ENCODE measurements at regions not wholly inside any gene's neighbourhood (a gene's known extent, or its start where the extent isn't known, plus 50 kb on each side); places are given as distances from the start of the nearest gene placed in this dataset.

GRCh38 chr2:85959826-85960225 is 71.0 kb upstream of the ST3GAL5 start:
- TF ChIP-seq, protein P1, sequence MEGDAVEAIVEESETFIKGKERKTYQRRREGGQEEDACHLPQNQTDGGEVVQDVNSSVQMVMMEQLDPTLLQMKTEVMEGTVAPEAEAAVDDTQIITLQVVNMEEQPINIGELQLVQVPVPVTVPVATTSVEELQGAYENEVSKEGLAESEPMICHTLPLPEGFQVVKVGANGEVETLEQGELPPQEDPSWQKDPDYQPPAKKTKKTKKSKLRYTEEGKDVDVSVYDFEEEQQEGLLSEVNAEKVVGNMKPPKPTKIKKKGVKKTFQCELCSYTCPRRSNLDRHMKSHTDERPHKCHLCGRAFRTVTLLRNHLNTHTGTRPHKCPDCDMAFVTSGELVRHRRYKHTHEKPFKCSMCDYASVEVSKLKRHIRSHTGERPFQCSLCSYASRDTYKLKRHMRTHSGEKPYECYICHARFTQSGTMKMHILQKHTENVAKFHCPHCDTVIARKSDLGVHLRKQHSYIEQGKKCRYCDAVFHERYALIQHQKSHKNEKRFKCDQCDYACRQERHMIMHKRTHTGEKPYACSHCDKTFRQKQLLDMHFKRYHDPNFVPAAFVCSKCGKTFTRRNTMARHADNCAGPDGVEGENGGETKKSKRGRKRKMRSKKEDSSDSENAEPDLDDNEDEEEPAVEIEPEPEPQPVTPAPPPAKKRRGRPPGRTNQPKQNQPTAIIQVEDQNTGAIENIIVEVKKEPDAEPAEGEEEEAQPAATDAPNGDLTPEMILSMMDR (IDR thresholded peaks at IDR 0.05): no peak
- no peaks in the 10 kb centered on the region for H3K36me3 ChIP-seq
- peaks cover 0 to 10% of the 10 kb centered on the region in 2 donors for H3K9me3 ChIP-seq
- ATAC-seq: no peak
- intact Hi-C loops (cut with DNase I): no loop called here
- H3K4me1 ChIP-seq: no peaks in the 10 kb centered on the region
- no peak overlapping the region for H3K27ac ChIP-seq
- no peak overlapping the region for H3K4me3 ChIP-seq
- H3K27me3 ChIP-seq: no peaks in the 10 kb centered on the region
- no peak for DNase-seq

GRCh38 chr2:85959185-85959584 is 70.4 kb upstream of the ST3GAL5 start:
- peaks cover 0 to 10% of the 10 kb centered on the region in 2 donors for H3K9me3 ChIP-seq
- intact Hi-C loops (cut with DNase I): no loop called here
- TF ChIP-seq, protein P1 (IDR thresholded peaks at IDR 0.05): no peak
- no peaks in the 10 kb centered on the region for H3K4me1 ChIP-seq
- H3K27me3 ChIP-seq: no peaks in the 10 kb centered on the region
- H3K36me3 ChIP-seq: no peaks in the 10 kb centered on the region
- no peak overlapping the region for H3K4me3 ChIP-seq
- no peak overlapping the region for H3K27ac ChIP-seq
- no peak for DNase-seq
- ATAC-seq: no peak

DNA sequence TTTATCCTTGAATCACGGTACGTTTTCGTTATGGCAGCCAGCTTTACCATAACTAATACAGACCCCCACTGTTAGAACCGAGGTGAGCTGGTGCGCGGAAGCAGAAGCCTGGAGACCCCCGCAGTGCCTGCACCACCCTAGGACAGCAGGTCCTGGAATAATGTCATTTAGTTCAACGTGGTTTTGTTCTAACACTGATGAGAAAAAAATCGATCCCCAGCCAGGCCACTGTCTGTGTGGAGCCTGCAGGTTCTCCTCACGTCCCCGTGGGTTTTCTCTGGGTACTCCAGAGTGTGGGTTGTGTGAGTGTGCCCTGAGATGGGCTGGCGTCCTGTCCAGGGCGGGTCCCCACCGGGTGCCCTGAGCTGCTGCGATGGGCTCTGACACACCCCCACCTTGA is 69.9 kb upstream of the ST3GAL5 start:
- intact Hi-C loops (cut with DNase I): no loop called here
- DNase-seq (no peak), ATAC-seq (no peak)
- no peak overlapping the region for H3K27ac ChIP-seq
- H3K36me3 ChIP-seq: no peaks in the 10 kb centered on the region
- H3K27me3 ChIP-seq: no peaks in the 10 kb centered on the region
- peaks cover 0 to 10% of the 10 kb centered on the region in 2 donors for H3K9me3 ChIP-seq
- H3K4me3 ChIP-seq: no peak overlapping the region
- TF ChIP-seq, protein P1 (IDR thresholded peaks at IDR 0.05): no peak
- no peaks in the 10 kb centered on the region for H3K4me1 ChIP-seq

GRCh38 chr2:85957256-85957655 is 68.5 kb upstream of the ST3GAL5 start:
- TF ChIP-seq, protein P1 (IDR thresholded peaks at IDR 0.05): no peak
- Histone ChIP-seq H3K36me3 (no peaks in the 10 kb centered on the region), H3K27me3 (no peaks in the 10 kb centered on the region), H3K4me1 (peaks cover 0 to 11% of the 10 kb centered on the region in 2 donors), H3K9me3 (peaks cover 0 to 10% of the 10 kb centered on the region in 2 donors), H3K27ac (no peak overlapping the region), H3K4me3 (no peak overlapping the region)
- ATAC-seq (no peak), DNase-seq (no peak)
- intact Hi-C loops (cut with DNase I): no loop called here

- H3K27ac ChIP-seq: no peak overlapping the region
- intact Hi-C loops (cut with DNase I): no loop called here
Measured at GRCh38 chr2:85956646-85957039, 67.9 kb upstream of the ST3GAL5 start.

More at GRCh38 chr2:85956646-85957039, 67.9 kb upstream of the ST3GAL5 start:
- Histone ChIP-seq H3K27me3 (no peaks in the 10 kb centered on the region), H3K36me3 (no peaks in the 10 kb centered on the region), H3K4me3 (no peak overlapping the region), H3K9me3 (peaks cover 0 to 10% of the 10 kb centered on the region in 2 donors), H3K4me1 (peaks cover 0 to 16% of the 10 kb centered on the region in 2 donors)
- DNase-seq (no peak), ATAC-seq (no peak)
- TF ChIP-seq, protein P1 (IDR thresholded peaks at IDR 0.05): no peak
